B cell (primary cell): ENCODE measurements at regions not wholly inside any gene's neighbourhood (a gene's known extent, or its start where the extent isn't known, plus 50 kb on each side); places are given as distances from the start of the nearest gene placed in this dataset.

Experiments
- ATAC-seq: fragments of 200-7000 bp; cut with Tn5 transposase; one replicate; pipeline ENCODE4 v1.10.0; 2021; ENCODE audit warnings: low read depth, mild to moderate bottlenecking, moderate number of reproducible peaks, moderate library complexity
- CTCF ChIA-PET: fragments of 350-600 bp; sonication (Branson Sonifier 250); formaldehyde crosslinking; loops from one replicate; lab custom pipeline; 2021; ENCODE audit warnings: antibody characterized with exemption, inconsistent platforms; lab: Charles Lee
- POLR2A ChIA-PET: fragments of 350-600 bp; sonication (Branson Sonifier 250); formaldehyde crosslinking; loops from one replicate; lab custom pipeline; 2021; ENCODE audit warnings: antibody characterized with exemption; lab: Charles Lee
- DNase-seq: peaks from one replicate; pipeline ENCODE4 v3.0.0; 2013
- H2AFZ ChIP-seq: 2 replicates; pipeline ENCODE4 v1.6.1; 2012; ENCODE audit warnings: mild to moderate bottlenecking, low read depth, low read length; ENCODE audit not compliant: insufficient read depth, poor library complexity, severe bottlenecking
- H3K27ac ChIP-seq, 2 donors: 1 replicate in 1 of 2; 2 replicates in 1 of 2; pipeline ENCODE4 v1.5.1; 2012 to 2013; ENCODE audit warnings: low read length in 2 of 2, mild to moderate bottlenecking in 2 of 2, moderate library complexity in 1 of 2
- H3K27me3 ChIP-seq, 4 experiments: fragments of 200-600 bp in 1 of 4; sonication (generic) in 1 of 4; replicated peaks in 1 of 4; 1 replicate in 2 of 4; 2 replicates in 2 of 4; pipeline versions ENCODE4 v1.6.1 to v1.7.0; 2013 to 2016; ENCODE audit warnings: low read length in 3 of 4, mild to moderate bottlenecking in 2 of 4, mixed read lengths in 1 of 4, moderate library complexity in 1 of 4; ENCODE audit not compliant: insufficient read depth in 4 of 4, control insufficient read depth in 3 of 4; ENCODE audit errors: control extremely low read depth in 1 of 4
- H3K36me3 ChIP-seq, 2 experiments: replicated peaks in 1 of 2; 1 replicate in 1 of 2; 2 replicates in 1 of 2; pipeline versions ENCODE4 v1.6.1 to v1.7.1; 2013; ENCODE audit warnings: low read length in 1 of 2; ENCODE audit not compliant: insufficient read depth in 2 of 2, control insufficient read depth in 1 of 2; ENCODE audit errors: control extremely low read depth in 1 of 2, extremely low read depth in 1 of 2
- H3K4me1 ChIP-seq, 2 donors: fragments of 200-600 bp in 1 of 2; sonication (generic) in 1 of 2; 1 replicate in 1 of 2; 2 replicates in 1 of 2; pipeline versions ENCODE4 v1.5.1 to v1.6.1; 2013 to 2017; ENCODE audit warnings: low read length in 2 of 2; ENCODE audit not compliant: control insufficient read depth in 2 of 2, insufficient read depth in 2 of 2
- H3K4me2 ChIP-seq: replicated peaks from 2 replicates; pipeline ENCODE3; 2012; ENCODE audit warnings: mild to moderate bottlenecking, low read depth, low read length; ENCODE audit not compliant: poor library complexity, severe bottlenecking
- H3K4me3 ChIP-seq, 5 experiments: fragments of 200-600 bp in 1 of 5; sonication (generic) in 1 of 5; 1 replicate in 3 of 5; 2 replicates in 2 of 5; pipeline versions ENCODE4 v1.5.1 to v1.7.0; 2011 to 2016; ENCODE audit warnings: low read length in 4 of 5, mild to moderate bottlenecking in 4 of 5, low read depth in 2 of 5, control low read depth in 1 of 5, moderate library complexity in 1 of 5; ENCODE audit not compliant: insufficient read depth in 1 of 5; ENCODE audit errors: control extremely low read depth in 1 of 5, extremely low read depth in 1 of 5
- H3K79me2 ChIP-seq: fragments of 200-600 bp; sonication (generic); one replicate; pipeline ENCODE4 v1.6.0; 2016; ENCODE audit warnings: low read length; ENCODE audit not compliant: control insufficient read depth, insufficient read depth
- H3K9ac ChIP-seq: fragments of 200-600 bp; sonication (generic); 2 replicates; pipeline ENCODE4 v1.6.1; 2017; ENCODE audit warnings: mild to moderate bottlenecking, low read length, moderate library complexity
- H3K9me3 ChIP-seq, 3 donors: one replicate each; pipeline versions ENCODE4 v1.6.1 to v1.7.1; 2013; ENCODE audit warnings: low read length in 2 of 3; ENCODE audit not compliant: control insufficient read depth in 2 of 3, insufficient read depth in 1 of 3; ENCODE audit errors: control extremely low read depth in 1 of 3
- H4K20me1 ChIP-seq: 2 replicates; pipeline ENCODE4 v1.6.0; 2012; ENCODE audit warnings: mild to moderate bottlenecking, low read length; ENCODE audit not compliant: insufficient read depth, control insufficient read depth, poor library complexity, severe bottlenecking
- H3K27ac Mint-ChIP-seq: one replicate; pipeline ENCODE4 v1.8.0; 2021; ENCODE audit warnings: mixed read lengths
- H3K27me3 Mint-ChIP-seq: one replicate; pipeline ENCODE4 v1.8.0; 2021; ENCODE audit warnings: mixed read lengths
- H3K4me1 Mint-ChIP-seq: one replicate; pipeline ENCODE4 v1.8.0; 2021; ENCODE audit warnings: mixed read lengths
- H3K4me3 Mint-ChIP-seq: one replicate; pipeline ENCODE4 v1.8.0; 2021; ENCODE audit warnings: mixed read lengths
- H3K9me3 Mint-ChIP-seq: one replicate; pipeline ENCODE4 v1.8.0; 2022; ENCODE audit warnings: mixed read lengths; ENCODE audit not compliant: insufficient read depth
- CTCF ChIP-seq: fragments of 200-600 bp; IDR thresholded peaks from one replicate; pipeline ENCODE4 v1.8.0; 2022; ENCODE audit warnings: antibody characterized with exemption, mild to moderate bottlenecking
- EZH2 ChIP-seq: IDR thresholded peaks from 2 replicates; pipeline ENCODE4 v1.6.1; 2012; ENCODE audit warnings: borderline replicate concordance, low read depth, mild to moderate bottlenecking, moderate library complexity, low read length; ENCODE audit not compliant: insufficient read depth, poor library complexity, severe bottlenecking
- WGBS: methylation state at CpG from one replicate; pipeline ENCODE4 v1.1.5; 2013; ENCODE audit warnings: missing lambda C conversion rate; ENCODE audit not compliant: insufficient coverage; 5-methylcytosine and 5-hydroxymethylcytosine counted together
- intact Hi-C: fragments of 100-400 bp; cut with micrococcal nuclease; formaldehyde crosslinking; loops from one replicate; pipeline ENCODE4 v1.10.0; 2022

GRCh38 chr5:8568858-8569257 is 699.9 kb downstream of the MTRR start:
- H4K20me1 ChIP-seq: no peaks in the 10 kb centered on the region
- Mint-ChIP-seq H3K9me3 (no peaks in the 10 kb centered on the region), H3K27me3 (no peaks in the 10 kb centered on the region), H3K4me3 (no peak overlapping the region), H3K4me1 (peaks cover 3% of the 10 kb centered on the region), H3K27ac (no peak overlapping the region)
- no peaks in the 10 kb centered on the region for H3K4me1 ChIP-seq
- ATAC-seq (no peak), DNase-seq (no peak)
- H3K27me3 ChIP-seq: no peaks in the 10 kb centered on the region
- ChIA-PET POLR2A (no interaction called here), CTCF (no interaction called here)
- H3K36me3 ChIP-seq: no peaks in the 10 kb centered on the region
- no peak overlapping the region for H3K4me2 ChIP-seq
- H3K4me3 ChIP-seq: no peak overlapping the region
- intact Hi-C loops: no loop called here
- H3K9me3 ChIP-seq: peaks cover 0 to 4% (median 0%) of the 10 kb centered on the region in 3 donors
- H3K9ac ChIP-seq: no peak overlapping the region
- no peak for TF ChIP-seq CTCF
- TF ChIP-seq EZH2: no peak
- no peak overlapping the region for H3K27ac ChIP-seq
- H3K79me2 ChIP-seq: no peaks in the 10 kb centered on the region
- H2AFZ ChIP-seq: no peak overlapping the region
- WGBS: 50% methylated on average over 1 of the region's 6 CpGs

- no peaks in the 10 kb centered on the region for H3K27me3 ChIP-seq
- no peaks in the 10 kb centered on the region for H3K36me3 ChIP-seq
- Mint-ChIP-seq H3K27ac (no peak overlapping the region), H3K4me1 (no peaks in the 10 kb centered on the region), H3K27me3 (no peaks in the 10 kb centered on the region), H3K9me3 (no peaks in the 10 kb centered on the region), H3K4me3 (no peak overlapping the region)
- no peak overlapping the region for H3K27ac ChIP-seq
- CTCF ChIA-PET: no interaction called here
- H3K9ac ChIP-seq: no peak overlapping the region
- no peaks in the 10 kb centered on the region for H4K20me1 ChIP-seq
- no peak for DNase-seq
- no peak overlapping the region for H3K4me3 ChIP-seq
- no peak for ATAC-seq
- peaks cover 0 to 10% (median 0%) of the 10 kb centered on the region in 3 donors for H3K9me3 ChIP-seq
- no peak overlapping the region for H3K4me2 ChIP-seq
- no peak overlapping the region for H2AFZ ChIP-seq
- no peaks in the 10 kb centered on the region for H3K79me2 ChIP-seq
- TF ChIP-seq EZH2: no peak
- TF ChIP-seq CTCF: no peak
- POLR2A ChIA-PET: no interaction called here
- H3K4me1 ChIP-seq: no peaks in the 10 kb centered on the region
- intact Hi-C loops: no loop called here
- WGBS: no CpG with 5 or more reads among the region's 3 CpGs
Measured at GRCh38 chr5:8570528-8570927, 701.6 kb downstream of the MTRR start.
